Colonic mucosa (tissue), 4 donors: ENCODE measurements at regions not wholly inside any gene's neighbourhood (a gene's known extent, or its start where the extent isn't known, plus 50 kb on each side); places are given as distances from the start of the nearest gene placed in this dataset.

ENCODE experiments used
- DNase-seq: peaks from one replicate; pipeline ENCODE4 v3.0.0-alpha.2; 2020
- H3K27ac ChIP-seq: fragments of 200-600 bp; one replicate; pipeline ENCODE4 v1.8.0; 2021
- H3K27me3 ChIP-seq: fragments of 200-600 bp; one replicate; pipeline ENCODE4 v1.8.0; 2021
- H3K36me3 ChIP-seq: fragments of 200-600 bp; one replicate; pipeline ENCODE4 v1.8.0; 2021
- H3K4me1 ChIP-seq: fragments of 200-600 bp; one replicate; pipeline ENCODE4 v1.8.0; 2021; ENCODE audit warnings: mild to moderate bottlenecking
- H3K4me3 ChIP-seq: fragments of 200-600 bp; one replicate; pipeline ENCODE4 v1.8.0; 2021
- H3K9ac ChIP-seq, 2 donors: one replicate each; pipeline ENCODE4 v1.7.0; 2013; ENCODE audit warnings: control low read depth in 2 of 2, low read depth in 2 of 2, low read length in 2 of 2
- H3K9me3 ChIP-seq: fragments of 200-600 bp; one replicate; pipeline ENCODE4 v1.8.0; 2021
- CTCF ChIP-seq: fragments of 200-600 bp; IDR thresholded peaks from one replicate; pipeline ENCODE4 v1.8.0; 2022; ENCODE audit warnings: antibody characterized with exemption, mild to moderate bottlenecking
- intact Hi-C: fragments of 100-400 bp; cut with DNase I; formaldehyde crosslinking; loops from one replicate; pipeline ENCODE4 v1.14.1; 2022
- donor health status: healthy.
- donor health status: DM: no; HTN: no; CAD: no.
- donor health status: DM: no; HTN: no; CAD: no.

GRCh38 chr7:110373859-110374258, 717.1 kb upstream of the LRRN3 start:
- Histone ChIP-seq H3K9ac (no peak overlapping the region), H3K4me1 (no peaks in the 10 kb centered on the region), H3K4me3 (no peak overlapping the region), H3K36me3 (no peaks in the 10 kb centered on the region), H3K27ac (no peak overlapping the region), H3K9me3 (no peaks in the 10 kb centered on the region), H3K27me3 (no peaks in the 10 kb centered on the region)
- TF ChIP-seq CTCF = no peak
- intact Hi-C loops = no loop called here
- DNase-seq = no peak

- Histone ChIP-seq H3K27me3 (no peaks in the 10 kb centered on the region), H3K9me3 (no peaks in the 10 kb centered on the region), H3K36me3 (no peaks in the 10 kb centered on the region), H3K4me3 (no peak overlapping the region), H3K27ac (no peak overlapping the region), H3K9ac (no peak overlapping the region), H3K4me1 (no peaks in the 10 kb centered on the region)
- no peak for DNase-seq
- no peak for TF ChIP-seq CTCF
- intact Hi-C loops = no loop called here
Observed at GRCh38 chr7:110375068-110375467, 715.9 kb upstream of the LRRN3 start.

GRCh38 chr7:110382736-110383135, 708.2 kb upstream of the LRRN3 start:
- H3K9ac ChIP-seq = no peak overlapping the region
- no peaks in the 10 kb centered on the region for H3K27me3 ChIP-seq
- H3K36me3 ChIP-seq = no peaks in the 10 kb centered on the region
- no peak for TF ChIP-seq CTCF
- no peak overlapping the region for H3K27ac ChIP-seq
- no peak for DNase-seq
- no peaks in the 10 kb centered on the region for H3K9me3 ChIP-seq
- H3K4me1 ChIP-seq = no peaks in the 10 kb centered on the region
- intact Hi-C loops = no loop called here
- no peak overlapping the region for H3K4me3 ChIP-seq

GRCh38 chr7:110386006-110386405, 704.9 kb upstream of the LRRN3 start:
- H3K9me3 ChIP-seq = no peaks in the 10 kb centered on the region
- H3K4me3 ChIP-seq = no peak overlapping the region
- no peaks in the 10 kb centered on the region for H3K27me3 ChIP-seq
- TF ChIP-seq CTCF = no peak
- intact Hi-C loops = no loop called here
- H3K36me3 ChIP-seq = no peaks in the 10 kb centered on the region
- H3K9ac ChIP-seq = no peak overlapping the region
- H3K4me1 ChIP-seq = no peaks in the 10 kb centered on the region
- H3K27ac ChIP-seq = no peak overlapping the region
- no peak for DNase-seq

GRCh38 chr7:110386913-110387312, 704.0 kb upstream of the LRRN3 start:
- TF ChIP-seq CTCF = no peak
- Histone ChIP-seq H3K36me3 (no peaks in the 10 kb centered on the region), H3K4me3 (no peak overlapping the region), H3K9me3 (no peaks in the 10 kb centered on the region), H3K27me3 (no peaks in the 10 kb centered on the region), H3K4me1 (no peaks in the 10 kb centered on the region), H3K9ac (no peak overlapping the region), H3K27ac (no peak overlapping the region)
- DNase-seq = no peak
- intact Hi-C loops = no loop called here

GRCh38 chr7:110387689-110388088, 703.2 kb upstream of the LRRN3 start:
- no peak for TF ChIP-seq CTCF
- intact Hi-C loops = no loop called here
- no peak for DNase-seq
- H3K4me3 ChIP-seq = no peak overlapping the region
- H3K9me3 ChIP-seq = no peaks in the 10 kb centered on the region
- H3K9ac ChIP-seq = no peak overlapping the region
- no peak overlapping the region for H3K27ac ChIP-seq
- H3K27me3 ChIP-seq = no peaks in the 10 kb centered on the region
- H3K36me3 ChIP-seq = no peaks in the 10 kb centered on the region
- no peaks in the 10 kb centered on the region for H3K4me1 ChIP-seq
